ENCODE measurements at regions not wholly inside any gene's neighbourhood (a gene's known extent, or its start where the extent isn't known, plus 50 kb on each side); places are given as distances from the start of the nearest gene placed in this dataset.

GRCh38 chr12:78725951-78726580, 138.5 kb upstream of the SYT1 start:
- no peak for TF ChIP-seq CTCF (conservative IDR thresholded peaks at IDR 0.05; ENCODE audit: low read length)
- TF ChIP-seq EZH2phosphoT487 (IDR thresholded peaks at IDR 0.05; ENCODE audit: borderline replicate concordance): no peak

Measured in Loucy (cell line).